HCT116 (cell line): ENCODE measurements at regions not wholly inside any gene's neighbourhood (a gene's known extent, or its start where the extent isn't known, plus 50 kb on each side); places are given as distances from the start of the nearest gene placed in this dataset.

ENCODE experiments used
- ATAC-seq: fragments of 200-7000 bp; cut with Tn5 transposase; 2 replicates; pipeline ENCODE4 v1.9.1; 2020; ENCODE audit warnings: mild to moderate bottlenecking, moderate library complexity
- BruUV-seq: library from RNA; stranded (reverse); fragments of 400-500 nt; replicated peaks from 2 replicates; lab custom pipeline; 2021; lab: Mats Ljungman, UMichigan
- CTCF ChIA-PET: fragments of 300-600 bp; sonication (Branson Sonifier 250); formaldehyde crosslinking; loops from one replicate; lab custom pipeline; 2021; ENCODE audit warnings: antibody characterized with exemption; lab: Charles Lee
- POLR2A ChIA-PET: fragments of 300-600, 350-600 bp; sonication (Branson Sonifier 250); formaldehyde crosslinking; loops from one replicate; lab custom pipeline; 2021; ENCODE audit warnings: antibody characterized with exemption; lab: Charles Lee
- RAD21 ChIA-PET, 2 experiments: fragments of 300-600 bp; sonication (Branson Sonifier 250); formaldehyde crosslinking; loops; one replicate each; lab custom pipeline; 2023; ENCODE audit warnings: low total read pairs in 2 of 2; ENCODE audit not compliant: uncharacterized antibody in 2 of 2, unreplicated experiment in 2 of 2, low non-redundant PET in 1 of 2; lab: Charles Lee
- DNase-seq: peaks from one replicate; pipeline ENCODE4 v3.0.0-alpha.2; 2010; ENCODE audit warnings: low read depth, low spot score
- H2AFZ ChIP-seq: fragments of 200-600 bp; shearing (Covaris generic), sonication (generic); 2 replicates; pipeline ENCODE4 v1.6.1; 2017; ENCODE audit warnings: low read depth, mixed run types, mixed read lengths, antibody characterized with exemption, low read length; ENCODE audit not compliant: poor library complexity, severe bottlenecking
- H3K27ac ChIP-seq: 2 replicates; pipeline ENCODE4 v1.5.1; 2012; ENCODE audit warnings: low read depth, low read length
- H3K27me3 ChIP-seq: fragments of 200-600 bp; sonication (generic); 2 replicates; pipeline ENCODE4 v1.6.1; 2016; ENCODE audit warnings: mixed run types, low read length, mixed read lengths; ENCODE audit not compliant: insufficient read depth
- H3K36me3 ChIP-seq, 2 experiments: fragments of 200-500 bp in 1 of 2; fragments of 200-600 bp in 1 of 2; sonication (Bioruptor generic) in 1 of 2; sonication (generic) in 1 of 2; 2 replicates each; pipeline versions ENCODE4 v1.5.1 to v1.6.1; 2014 to 2016; ENCODE audit warnings: low read length in 2 of 2, inconsistent platforms in 1 of 2, mixed read lengths in 1 of 2, mixed run types in 1 of 2; ENCODE audit not compliant: insufficient read depth in 2 of 2, control insufficient read depth in 1 of 2
- H3K4me1 ChIP-seq, 2 experiments: fragments of 200-600 bp in 1 of 2; sonication (generic) in 1 of 2; 2 replicates each; pipeline versions ENCODE4 v1.5.1 to v1.6.1; 2012 to 2017; ENCODE audit warnings: low read length in 2 of 2, inconsistent platforms in 1 of 2, mild to moderate bottlenecking in 1 of 2, mixed read lengths in 1 of 2, mixed run types in 1 of 2, moderate library complexity in 1 of 2; ENCODE audit not compliant: insufficient read depth in 2 of 2, control insufficient read depth in 1 of 2
- H3K4me2 ChIP-seq: fragments of 200-600 bp; sonication (generic); 2 replicates; pipeline ENCODE4 v1.6.1; 2017; ENCODE audit warnings: mixed run types, low read length, mixed read lengths
- H3K4me3 ChIP-seq, 2 experiments: fragments of 200-600 bp in 1 of 2; sonication (generic) in 1 of 2; replicated peaks in 1 of 2; 2 replicates each; pipeline ENCODE4 v1.5.1; 2011 to 2016; ENCODE audit warnings: low read length in 2 of 2, control low read depth in 1 of 2, low read depth in 1 of 2, mild to moderate bottlenecking in 1 of 2, mixed read lengths in 1 of 2, mixed run types in 1 of 2
- H3K79me2 ChIP-seq: fragments of 200-600 bp; sonication (generic); 2 replicates; pipeline ENCODE4 v1.6.1; 2017; ENCODE audit warnings: mild to moderate bottlenecking, mixed run types, low read length, moderate library complexity, mixed read lengths; ENCODE audit not compliant: insufficient read depth
- H3K9ac ChIP-seq: fragments of 200-600 bp; sonication (generic); 2 replicates; pipeline ENCODE4 v1.6.1; 2016; ENCODE audit warnings: low read length, mixed read lengths
- H3K9me2 ChIP-seq: fragments of 200-600 bp; sonication (generic), shearing (Covaris generic); 2 replicates; pipeline ENCODE4 v1.6.1; 2017; ENCODE audit warnings: mixed run types, mild to moderate bottlenecking, moderate library complexity; ENCODE audit not compliant: insufficient read depth
- H3K9me3 ChIP-seq, 2 experiments: fragments of 200-500 bp in 1 of 2; fragments of 200-600 bp in 1 of 2; sonication (Bioruptor generic) in 1 of 2; sonication (generic) in 1 of 2; 2 replicates each; pipeline ENCODE4 v1.6.1; 2014 to 2017; ENCODE audit warnings: low read length in 2 of 2, mixed read lengths in 2 of 2, inconsistent platforms in 1 of 2, low read depth in 1 of 2, mild to moderate bottlenecking in 1 of 2, mixed run types in 1 of 2, moderate library complexity in 1 of 2; ENCODE audit not compliant: control insufficient read depth in 1 of 2, insufficient read depth in 1 of 2
- H4K20me1 ChIP-seq: fragments of 200-600 bp; sonication (generic), shearing (Covaris generic); 2 replicates; pipeline ENCODE4 v1.6.1; 2017; ENCODE audit warnings: mixed run types, mild to moderate bottlenecking, moderate library complexity; ENCODE audit not compliant: insufficient read depth
- CEBPB ChIP-seq: IDR thresholded peaks from 2 replicates; pipeline ENCODE4 v1.6.1; 2012; ENCODE audit warnings: low read depth
- EGR1 ChIP-seq: IDR thresholded peaks from 2 replicates; pipeline ENCODE4 v1.6.1; 2012; ENCODE audit warnings: low read depth
- ELF1 ChIP-seq: IDR thresholded peaks from 2 replicates; pipeline ENCODE4 v1.6.1; 2012; ENCODE audit warnings: low read depth, borderline replicate concordance
- EZH2phosphoT487 ChIP-seq: fragments of 200-600 bp; IDR thresholded peaks from 2 replicates; pipeline ENCODE4 v1.6.1; 2018; ENCODE audit warnings: antibody characterized with exemption, borderline replicate concordance
- POLR2A ChIP-seq: IDR thresholded peaks from 2 replicates; pipeline ENCODE4 v1.7.0; 2011; ENCODE audit warnings: borderline replicate concordance; ENCODE audit not compliant: insufficient read depth, insufficient read length; ENCODE audit errors: extremely low read depth
- POLR2AphosphoS5 ChIP-seq: IDR thresholded peaks from 2 replicates; pipeline ENCODE4 v1.6.1; 2011; ENCODE audit warnings: mild to moderate bottlenecking, low read depth, low read length, moderate library complexity
- RAD21 ChIP-seq: IDR thresholded peaks from 2 replicates; pipeline ENCODE4 v1.6.1; 2012; ENCODE audit warnings: low read depth, mild to moderate bottlenecking
- REST ChIP-seq: IDR thresholded peaks from 2 replicates; pipeline ENCODE4 v1.6.1; 2012; ENCODE audit warnings: low read depth
- SRF ChIP-seq: IDR thresholded peaks from 2 replicates; pipeline ENCODE4 v1.6.1; 2012; ENCODE audit warnings: low read depth
- TCF7L2 ChIP-seq: IDR thresholded peaks from 2 replicates; pipeline ENCODE4 v1.7.0; 2011; ENCODE audit warnings: borderline replicate concordance, inconsistent platforms; ENCODE audit not compliant: insufficient read depth, insufficient read length; ENCODE audit errors: extremely low read depth
- YY1 ChIP-seq: IDR thresholded peaks from 2 replicates; pipeline ENCODE4 v1.6.1; 2011; ENCODE audit warnings: low read length, low read depth, moderate library complexity, mild to moderate bottlenecking; ENCODE audit not compliant: insufficient replicate concordance; ENCODE audit errors: extremely low read depth
- ZBTB33 ChIP-seq: IDR thresholded peaks from 2 replicates; pipeline ENCODE4 v1.6.1; 2011; ENCODE audit warnings: mild to moderate bottlenecking, low read length, moderate library complexity; ENCODE audit not compliant: insufficient replicate concordance; ENCODE audit errors: extremely low read depth
- ZFX ChIP-seq: fragments of 450-650 bp; IDR thresholded peaks from 2 replicates; pipeline ENCODE4 v1.6.1; 2017
- ZNF274 ChIP-seq: fragments of 200-500 bp; sonication (Bioruptor generic); IDR thresholded peaks from 2 replicates; pipeline ENCODE4 v1.6.1; 2014; ENCODE audit warnings: mild to moderate bottlenecking, low read depth, low read length, inconsistent platforms
- intact Hi-C: fragments of 100-400 bp; cut with micrococcal nuclease; formaldehyde crosslinking; loops from 2 replicates; pipeline ENCODE4 v1.10.0; 2022

- DNase-seq (no peak), ATAC-seq (no peak)
- Histone ChIP-seq H3K4me3 (no peak overlapping the region), H3K4me1 (no peaks in the 10 kb centered on the region), H3K27ac (no peak overlapping the region), H3K9me2 (no peaks in the 10 kb centered on the region), H3K4me2 (no peak overlapping the region), H3K9ac (no peak overlapping the region), H3K27me3 (peaks cover 53% of the 10 kb centered on the region), H3K9me3 (no peaks in the 10 kb centered on the region), H3K36me3 (no peaks in the 10 kb centered on the region), H3K79me2 (no peaks in the 10 kb centered on the region), H2AFZ (no peak overlapping the region), H4K20me1 (no peaks in the 10 kb centered on the region)
- ChIA-PET CTCF (no interaction called here), RAD21 (no interaction called here), POLR2A (interaction anchor here (1.2 kb wide), 1 partner anchor 41 kb away, joined by 3 read pairs; no protein-coding TSS in a partner anchor)
- no TSS peak for BruUV-seq
- TF ChIP-seq EZH2phosphoT487, result no peak
- TF ChIP-seq POLR2AphosphoS5, result no peak
- intact Hi-C loops, result no loop called here
Measured at GRCh38 chr11:123366924-123367323, 63.1 kb upstream of the GRAMD1B start.

- POLR2A ChIA-PET, result no interaction called here
- no peak for TF ChIP-seq SRF
- no peak for TF ChIP-seq POLR2AphosphoS5
- TF ChIP-seq ZBTB33, result no peak
- TF ChIP-seq EGR1, result no peak
- no peak for TF ChIP-seq TCF7L2
- TF ChIP-seq ZFX, result no peak
- TF ChIP-seq YY1, result no peak
- TF ChIP-seq RAD21, result no peak
- no peak for TF ChIP-seq ZNF274
- no peak for TF ChIP-seq ELF1
- no peak for TF ChIP-seq REST
- TF ChIP-seq CEBPB, result no peak
- no peak for TF ChIP-seq EZH2phosphoT487
- TF ChIP-seq POLR2A, result no peak
- TF ChIP-seq, all 23 proteins: peak for 0
- intact Hi-C loops, result no loop called here
- H3K9me3 ChIP-seq, result no peaks in the 10 kb centered on the region
- ChIA-PET RAD21 (no interaction called here), CTCF (no interaction called here)
- no peak for ATAC-seq
- no peak overlapping the region for H3K27ac ChIP-seq
- H3K9me2 ChIP-seq, result no peaks in the 10 kb centered on the region
- no peak for DNase-seq
- BruUV-seq, result no TSS peak
- no peaks in the 10 kb centered on the region for H3K79me2 ChIP-seq
- H3K4me1 ChIP-seq, result no peaks in the 10 kb centered on the region
- no peak overlapping the region for H3K4me3 ChIP-seq
- H2AFZ ChIP-seq, result no peak overlapping the region
- peaks cover 58% of the 10 kb centered on the region for H3K27me3 ChIP-seq
- H3K4me2 ChIP-seq, result no peak overlapping the region
- no peaks in the 10 kb centered on the region for H4K20me1 ChIP-seq
- H3K36me3 ChIP-seq, result no peaks in the 10 kb centered on the region
- no peak overlapping the region for H3K9ac ChIP-seq
Measured at GRCh38 chr11:123365955-123366354, 64.1 kb upstream of the GRAMD1B start.
